ENCODE measurements at regions not wholly inside any gene's neighbourhood (a gene's known extent, or its start where the extent isn't known, plus 50 kb on each side); places are given as distances from the start of the nearest gene placed in this dataset.
A peak's percentile ranks its signal among the peaks of the same experiment; 100 is the strongest.

DNA sequence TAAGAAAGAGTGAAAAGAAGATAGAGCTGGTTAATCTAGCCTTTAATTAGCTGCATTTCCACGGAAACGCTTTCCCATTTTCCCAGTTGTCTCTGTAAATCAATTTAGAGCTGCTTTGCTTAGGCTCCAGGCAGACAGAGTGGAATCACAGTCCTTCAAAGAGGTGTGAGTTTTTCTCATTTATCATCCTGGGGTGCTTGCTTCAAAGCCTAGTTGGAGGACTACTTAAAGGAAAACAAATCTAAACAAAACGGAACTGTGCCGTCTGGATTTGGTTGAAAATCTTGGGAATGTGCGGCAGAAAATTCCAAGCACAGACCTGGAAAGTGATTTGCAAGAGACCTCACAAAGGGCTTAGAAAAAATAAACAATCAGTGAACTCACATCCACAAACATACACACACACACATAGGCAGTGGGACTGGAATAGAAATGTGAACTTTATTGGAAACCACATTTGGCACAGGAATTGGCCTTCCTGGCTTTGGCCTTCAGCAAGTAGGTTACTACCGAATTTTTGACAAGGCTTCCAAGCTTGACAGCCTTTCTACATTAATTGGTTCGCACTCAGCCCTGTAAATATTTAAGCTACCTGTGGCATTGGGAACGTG lies 235.2 kb upstream of the SLC24A2 start:
- Histone ChIP-seq H3K9me3 (ENCODE audit: low read depth) (no peaks in the 10 kb centered on the region), H3F3A (ENCODE audit: low read depth) (peaks cover 12% of the 10 kb centered on the region), H4K20me1 (ENCODE audit: low read depth) (no peaks in the 10 kb centered on the region), H3K4me1 (peaks cover 17% of the 10 kb centered on the region), H3K27me3 (no peaks in the 10 kb centered on the region), H3K36me3 (no peaks in the 10 kb centered on the region), H3K27ac (peak overlapping the region; percentile 80), H3K4me3 (no peak overlapping the region), H3K79me2 (ENCODE audit: low read depth) (no peaks in the 10 kb centered on the region), H3K4me2 (peak overlapping the region; percentile 28), H3K9ac (no peak overlapping the region), H2AFZ (replicated peaks) (peak overlapping the region; percentile 86)
- peaks cover 12% of the 10 kb centered on the region for H3K4me1 Mint-ChIP-seq
- H3K27me3 Mint-ChIP-seq (ENCODE audit: insufficient read depth, low read depth), result no peaks in the 10 kb centered on the region
- no peaks in the 10 kb centered on the region for H3K9me3 Mint-ChIP-seq
- TF ChIP-seq EZH2 (IDR thresholded peaks at IDR 0.05) (no peak), EZH2phosphoT487 (IDR thresholded peaks at IDR 0.05) (no peak)
- TF ChIP-seq, protein P1, sequence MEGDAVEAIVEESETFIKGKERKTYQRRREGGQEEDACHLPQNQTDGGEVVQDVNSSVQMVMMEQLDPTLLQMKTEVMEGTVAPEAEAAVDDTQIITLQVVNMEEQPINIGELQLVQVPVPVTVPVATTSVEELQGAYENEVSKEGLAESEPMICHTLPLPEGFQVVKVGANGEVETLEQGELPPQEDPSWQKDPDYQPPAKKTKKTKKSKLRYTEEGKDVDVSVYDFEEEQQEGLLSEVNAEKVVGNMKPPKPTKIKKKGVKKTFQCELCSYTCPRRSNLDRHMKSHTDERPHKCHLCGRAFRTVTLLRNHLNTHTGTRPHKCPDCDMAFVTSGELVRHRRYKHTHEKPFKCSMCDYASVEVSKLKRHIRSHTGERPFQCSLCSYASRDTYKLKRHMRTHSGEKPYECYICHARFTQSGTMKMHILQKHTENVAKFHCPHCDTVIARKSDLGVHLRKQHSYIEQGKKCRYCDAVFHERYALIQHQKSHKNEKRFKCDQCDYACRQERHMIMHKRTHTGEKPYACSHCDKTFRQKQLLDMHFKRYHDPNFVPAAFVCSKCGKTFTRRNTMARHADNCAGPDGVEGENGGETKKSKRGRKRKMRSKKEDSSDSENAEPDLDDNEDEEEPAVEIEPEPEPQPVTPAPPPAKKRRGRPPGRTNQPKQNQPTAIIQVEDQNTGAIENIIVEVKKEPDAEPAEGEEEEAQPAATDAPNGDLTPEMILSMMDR (IDR thresholded peaks at IDR 0.05), result no peak
- DNase-seq (ENCODE audit: low spot score), result peak; percentile 15
- H3K27ac Mint-ChIP-seq, result peak overlapping the region; percentile 46
- no peak overlapping the region for H3K4me3 Mint-ChIP-seq
- H3K36me3 Mint-ChIP-seq, result no peaks in the 10 kb centered on the region

- H3K36me3 ChIP-seq, result no peaks in the 10 kb centered on the region
- peak overlapping the region; percentile 80 for H3K27ac ChIP-seq
- no peaks in the 10 kb centered on the region for H4K20me1 ChIP-seq (ENCODE audit: low read depth)
- Mint-ChIP-seq H3K27me3 (ENCODE audit: insufficient read depth, low read depth) (no peaks in the 10 kb centered on the region), H3K4me1 (peaks cover 12% of the 10 kb centered on the region), H3K27ac (no peak overlapping the region), H3K9me3 (no peaks in the 10 kb centered on the region), H3K4me3 (no peak overlapping the region), H3K36me3 (no peaks in the 10 kb centered on the region)
- H3K9me3 ChIP-seq (ENCODE audit: low read depth), result no peaks in the 10 kb centered on the region
- peaks cover 17% of the 10 kb centered on the region for H3K4me1 ChIP-seq
- peak overlapping the region; percentile 28 for H3K4me2 ChIP-seq
- peak overlapping the region; percentile 86 for H2AFZ ChIP-seq (replicated peaks)
- no peak for TF ChIP-seq EZH2 (IDR thresholded peaks at IDR 0.05)
- TF ChIP-seq EZH2phosphoT487 (IDR thresholded peaks at IDR 0.05), result no peak
- TF ChIP-seq, protein P1 (IDR thresholded peaks at IDR 0.05), result no peak
- H3K4me3 ChIP-seq, result no peak overlapping the region
- no peaks in the 10 kb centered on the region for H3K27me3 ChIP-seq
- H3F3A ChIP-seq (ENCODE audit: low read depth), result peaks cover 12% of the 10 kb centered on the region
- no peak overlapping the region for H3K9ac ChIP-seq
- DNase-seq (ENCODE audit: low spot score), result no peak
- H3K79me2 ChIP-seq (ENCODE audit: low read depth), result no peaks in the 10 kb centered on the region
Observed at GRCh38 chr9:20023210-20023905, 234.5 kb upstream of the SLC24A2 start.

- Histone ChIP-seq H3K4me1 (peaks cover 17% of the 10 kb centered on the region), H3F3A (ENCODE audit: low read depth) (peaks cover 12% of the 10 kb centered on the region), H3K9ac (no peak overlapping the region), H3K9me3 (ENCODE audit: low read depth) (no peaks in the 10 kb centered on the region), H3K4me2 (no peak overlapping the region), H3K27me3 (no peaks in the 10 kb centered on the region), H3K36me3 (no peaks in the 10 kb centered on the region), H4K20me1 (ENCODE audit: low read depth) (no peaks in the 10 kb centered on the region), H3K4me3 (no peak overlapping the region), H3K79me2 (ENCODE audit: low read depth) (no peaks in the 10 kb centered on the region), H3K27ac (no peak overlapping the region), H2AFZ (replicated peaks) (no peak overlapping the region)
- no peak for TF ChIP-seq EZH2phosphoT487 (IDR thresholded peaks at IDR 0.05)
- H3K4me1 Mint-ChIP-seq, result peaks cover 12% of the 10 kb centered on the region
- H3K27me3 Mint-ChIP-seq (ENCODE audit: insufficient read depth, low read depth), result no peaks in the 10 kb centered on the region
- DNase-seq (ENCODE audit: low spot score), result no peak
- no peaks in the 10 kb centered on the region for H3K9me3 Mint-ChIP-seq
- H3K4me3 Mint-ChIP-seq, result no peak overlapping the region
- no peak overlapping the region for H3K27ac Mint-ChIP-seq
- no peaks in the 10 kb centered on the region for H3K36me3 Mint-ChIP-seq
Observed at GRCh38 chr9:20022410-20022809, 233.6 kb upstream of the SLC24A2 start.

GRCh38 chr9:20016611-20017010 lies 227.8 kb upstream of the SLC24A2 start:
- Mint-ChIP-seq H3K36me3 (peaks cover 1% of the 10 kb centered on the region), H3K27me3 (ENCODE audit: insufficient read depth, low read depth) (no peaks in the 10 kb centered on the region), H3K27ac (no peak overlapping the region), H3K4me1 (no peaks in the 10 kb centered on the region), H3K9me3 (peaks cover 4% of the 10 kb centered on the region), H3K4me3 (no peak overlapping the region)
- Histone ChIP-seq H3K9me3 (ENCODE audit: low read depth) (no peaks in the 10 kb centered on the region), H3K4me3 (no peak overlapping the region), H3K4me2 (no peak overlapping the region), H3K9ac (no peak overlapping the region), H3K79me2 (ENCODE audit: low read depth) (no peaks in the 10 kb centered on the region), H4K20me1 (ENCODE audit: low read depth) (no peaks in the 10 kb centered on the region), H3F3A (ENCODE audit: low read depth) (no peaks in the 10 kb centered on the region), H3K27me3 (no peaks in the 10 kb centered on the region), H2AFZ (replicated peaks) (no peak overlapping the region), H3K4me1 (no peaks in the 10 kb centered on the region), H3K27ac (no peak overlapping the region), H3K36me3 (no peaks in the 10 kb centered on the region)
- DNase-seq (ENCODE audit: low spot score), result no peak
- no peak for TF ChIP-seq EZH2 (IDR thresholded peaks at IDR 0.05)
- TF ChIP-seq, protein P1 (IDR thresholded peaks at IDR 0.05), result no peak
- TF ChIP-seq EZH2phosphoT487 (IDR thresholded peaks at IDR 0.05), result no peak

Data from neural progenitor cell (in vitro differentiated cells).